Gastrocnemius medialis (tissue), 4 donors: ENCODE measurements at regions not wholly inside any gene's neighbourhood (a gene's known extent, or its start where the extent isn't known, plus 50 kb on each side); places are given as distances from the start of the nearest gene placed in this dataset.

Source experiments
- ATAC-seq, 2 donors: fragments of 150-250 bp; one replicate each; pipeline ENCODE4 v1.9.1; 2016
- DNase-seq, 2 donors: peaks; one replicate each; pipeline ENCODE4 v3.0.0-alpha.2; 2019
- H3K27ac ChIP-seq, 4 donors: fragments of 200-600 bp; sonication (generic); 1 replicate in 1 of 4; 2 replicates in 3 of 4; pipeline ENCODE4 v1.5.1; 2016 to 2018; ENCODE audit warnings: mild to moderate bottlenecking in 2 of 4, moderate library complexity in 1 of 4
- H3K27me3 ChIP-seq, 3 donors: fragments of 200-600 bp; sonication (generic) in 2 of 3; 1 replicate in 1 of 3; 2 replicates in 2 of 3; pipeline versions ENCODE4 v1.5.1 to v1.6.0; 2016 to 2019; ENCODE audit warnings: mild to moderate bottlenecking in 1 of 3, moderate library complexity in 1 of 3
- H3K36me3 ChIP-seq, 2 donors: fragments of 200-600 bp; sonication (generic) in 1 of 2; one replicate each; pipeline ENCODE4 v1.5.1; 2017 to 2018
- H3K4me1 ChIP-seq, 2 donors: fragments of 200-600 bp; sonication (generic) in 1 of 2; one replicate each; pipeline ENCODE4 v1.5.1; 2016 to 2017; ENCODE audit warnings: mild to moderate bottlenecking in 2 of 2
- H3K4me3 ChIP-seq, 4 donors: fragments of 200-600 bp; sonication (generic) in 3 of 4; 1 replicate in 1 of 4; 2 replicates in 3 of 4; pipeline ENCODE4 v1.5.1; 2016 to 2019; ENCODE audit warnings: mild to moderate bottlenecking in 2 of 4
- H3K9me3 ChIP-seq, 3 donors: fragments of 200-600 bp; sonication (generic) in 2 of 3; 1 replicate in 1 of 3; 2 replicates in 2 of 3; pipeline ENCODE4 v1.5.1; 2016 to 2019
- POLR2A ChIP-seq, 2 donors: fragments of 450-650 bp; IDR thresholded peaks; one replicate each; pipeline ENCODE4 v1.6.1; 2017; ENCODE audit warnings: antibody characterized with exemption in 2 of 2, mild to moderate bottlenecking in 2 of 2, moderate library complexity in 2 of 2
- in situ Hi-C, 4 donors: fragments of 200-750 bp; cut with MboI; loops; one replicate each; pipeline versions ENCODE4 v1.15.0 to v1.8.0; 2017; ENCODE audit warnings: low sequenced_read_pairs in 4 of 4
- intact Hi-C: fragments of 100-400 bp; cut with DNase I; formaldehyde crosslinking; loops from one replicate; pipeline ENCODE4 v1.15.1; 2023; ENCODE audit warnings: low total_unique reads
- TF ChIP-seq, protein P1 (sequence below), 5 experiments: fragments of 450-650 bp in 3 of 5; fragments of 200-600 bp in 2 of 5; sonication (generic) in 2 of 5; IDR thresholded peaks in 4 of 5; conservative IDR thresholded peaks in 1 of 5; 1 replicate in 4 of 5; 2 replicates in 1 of 5; pipeline ENCODE4 v1.5.1; 2016 to 2019; ENCODE audit warnings: antibody characterized with exemption in 5 of 5, mild to moderate bottlenecking in 3 of 5, moderate library complexity in 3 of 5

GRCh38 chr13:34637138-34637537, 304.9 kb upstream of the NBEA start:
- in situ Hi-C loops (no loop called here), intact Hi-C loops (no loop called here)
- Histone ChIP-seq H3K27me3 (no peaks in the 10 kb centered on the region), H3K36me3 (no peaks in the 10 kb centered on the region), H3K4me1 (no peaks in the 10 kb centered on the region), H3K4me3 (no peak overlapping the region), H3K9me3 (no peaks in the 10 kb centered on the region), H3K27ac (no peak overlapping the region)
- no peak for ATAC-seq
- no peak for DNase-seq
- TF ChIP-seq, protein P1, sequence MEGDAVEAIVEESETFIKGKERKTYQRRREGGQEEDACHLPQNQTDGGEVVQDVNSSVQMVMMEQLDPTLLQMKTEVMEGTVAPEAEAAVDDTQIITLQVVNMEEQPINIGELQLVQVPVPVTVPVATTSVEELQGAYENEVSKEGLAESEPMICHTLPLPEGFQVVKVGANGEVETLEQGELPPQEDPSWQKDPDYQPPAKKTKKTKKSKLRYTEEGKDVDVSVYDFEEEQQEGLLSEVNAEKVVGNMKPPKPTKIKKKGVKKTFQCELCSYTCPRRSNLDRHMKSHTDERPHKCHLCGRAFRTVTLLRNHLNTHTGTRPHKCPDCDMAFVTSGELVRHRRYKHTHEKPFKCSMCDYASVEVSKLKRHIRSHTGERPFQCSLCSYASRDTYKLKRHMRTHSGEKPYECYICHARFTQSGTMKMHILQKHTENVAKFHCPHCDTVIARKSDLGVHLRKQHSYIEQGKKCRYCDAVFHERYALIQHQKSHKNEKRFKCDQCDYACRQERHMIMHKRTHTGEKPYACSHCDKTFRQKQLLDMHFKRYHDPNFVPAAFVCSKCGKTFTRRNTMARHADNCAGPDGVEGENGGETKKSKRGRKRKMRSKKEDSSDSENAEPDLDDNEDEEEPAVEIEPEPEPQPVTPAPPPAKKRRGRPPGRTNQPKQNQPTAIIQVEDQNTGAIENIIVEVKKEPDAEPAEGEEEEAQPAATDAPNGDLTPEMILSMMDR (IDR thresholded peaks at IDR 0.05 in 4 of 5, conservative IDR thresholded peaks at IDR 0.05 in 1 of 5): no peak
- no peak for TF ChIP-seq POLR2A (IDR thresholded peaks at IDR 0.05)

DNA sequence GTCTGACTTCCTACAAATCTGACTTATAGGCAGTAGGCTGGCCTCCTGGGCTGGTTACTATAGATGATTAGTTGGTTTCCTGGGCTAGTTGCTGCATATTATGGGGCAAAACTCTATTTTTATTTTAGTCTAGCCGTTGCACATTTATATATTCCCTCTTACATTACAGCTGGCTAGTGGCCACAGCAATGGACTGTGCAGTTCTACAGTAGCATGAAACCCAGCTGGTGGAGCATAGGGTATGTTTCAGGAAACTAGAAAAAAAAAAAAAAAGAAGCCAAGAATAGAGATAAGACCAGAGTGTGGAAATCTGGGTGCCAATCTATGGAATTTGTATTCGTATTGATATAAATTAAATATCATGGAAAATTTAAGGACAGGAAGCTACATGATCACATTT, 304.4 kb upstream of the NBEA start:
- in situ Hi-C loops: no loop called here
- ATAC-seq: no peak
- intact Hi-C loops: no loop called here

DNA sequence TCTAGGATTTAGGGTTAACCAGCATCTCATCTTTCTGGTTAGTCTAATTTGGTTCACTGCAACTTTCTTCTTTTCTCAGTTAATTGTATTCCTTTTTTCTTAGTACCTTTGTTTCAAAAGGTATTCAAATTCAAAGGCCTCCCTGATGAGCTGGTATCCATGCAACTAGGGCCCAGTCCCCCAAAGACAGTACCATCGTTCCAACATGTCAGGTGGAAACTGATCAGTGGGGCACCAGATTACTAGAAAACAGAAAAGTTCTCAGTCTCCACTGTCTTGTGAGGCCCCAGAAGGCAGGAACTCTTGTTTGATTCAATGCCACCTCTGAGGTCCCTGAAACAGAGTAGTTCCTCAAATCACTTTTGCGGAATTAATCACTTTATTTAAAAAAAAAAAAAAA, 303.2 kb upstream of the NBEA start:
- in situ Hi-C loops: no loop called here
- no peak overlapping the region for H3K27ac ChIP-seq
- H3K4me1 ChIP-seq: no peaks in the 10 kb centered on the region
- no peak overlapping the region for H3K4me3 ChIP-seq
- H3K36me3 ChIP-seq: no peaks in the 10 kb centered on the region
- no peaks in the 10 kb centered on the region for H3K27me3 ChIP-seq
- no peak for ATAC-seq
- TF ChIP-seq POLR2A (IDR thresholded peaks at IDR 0.05): no peak
- TF ChIP-seq, protein P1 (IDR thresholded peaks at IDR 0.05 in 4 of 5, conservative IDR thresholded peaks at IDR 0.05 in 1 of 5): no peak
- H3K9me3 ChIP-seq: no peaks in the 10 kb centered on the region
- intact Hi-C loops: no loop called here
- DNase-seq: no peak

More for the DNA sequence above, 304.4 kb upstream of the NBEA start:
- no peak for DNase-seq
- no peaks in the 10 kb centered on the region for H3K9me3 ChIP-seq
- H3K4me1 ChIP-seq: no peaks in the 10 kb centered on the region
- no peaks in the 10 kb centered on the region for H3K27me3 ChIP-seq
- H3K4me3 ChIP-seq: no peak overlapping the region
- H3K36me3 ChIP-seq: no peaks in the 10 kb centered on the region
- no peak for TF ChIP-seq POLR2A (IDR thresholded peaks at IDR 0.05)
- TF ChIP-seq, protein P1 (IDR thresholded peaks at IDR 0.05 in 4 of 5, conservative IDR thresholded peaks at IDR 0.05 in 1 of 5): no peak
- H3K27ac ChIP-seq: no peak overlapping the region

DNA sequence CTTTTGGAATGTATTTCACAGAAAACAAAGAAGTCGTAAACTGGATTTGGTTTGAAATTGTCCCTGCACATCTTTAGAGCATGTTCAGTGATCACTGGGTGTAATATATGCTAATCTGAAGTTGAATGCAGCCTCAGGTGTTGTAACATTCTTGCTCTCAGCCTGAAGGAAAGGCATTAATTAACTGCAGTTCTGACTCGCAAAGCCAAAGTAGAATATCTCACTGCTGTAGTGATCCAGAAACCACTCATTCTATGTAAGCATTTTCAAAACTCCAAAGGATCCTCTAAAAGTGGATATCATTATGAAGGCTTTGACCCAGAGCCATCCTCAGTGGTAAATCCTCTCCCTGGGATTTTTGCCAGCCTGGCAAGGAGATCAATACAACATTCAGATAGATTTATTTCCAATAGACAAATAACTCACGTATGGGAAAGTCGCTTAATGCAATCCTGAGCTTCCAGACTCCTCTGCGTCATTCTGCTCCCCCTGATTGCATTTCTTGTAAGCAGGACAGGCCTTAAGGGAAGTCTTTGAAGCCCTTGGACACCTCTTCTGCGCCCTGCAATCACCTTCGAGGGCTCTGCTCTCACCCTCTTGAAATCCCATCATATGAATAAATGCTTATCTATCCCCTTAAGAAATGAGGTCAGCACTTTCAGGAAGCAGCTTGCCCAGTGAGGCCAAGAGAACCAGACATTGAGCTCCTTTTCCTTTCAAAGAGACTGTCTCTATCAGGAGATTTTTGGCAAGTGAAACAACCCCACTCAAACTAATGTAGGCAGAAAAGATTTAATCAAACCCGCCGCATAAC, 301.7 kb upstream of the NBEA start:
- ATAC-seq: no peak
- Histone ChIP-seq H3K4me1 (no peaks in the 10 kb centered on the region), H3K36me3 (no peaks in the 10 kb centered on the region), H3K9me3 (no peaks in the 10 kb centered on the region), H3K4me3 (no peak overlapping the region), H3K27me3 (no peaks in the 10 kb centered on the region), H3K27ac (no peak overlapping the region)
- no peak for TF ChIP-seq POLR2A (IDR thresholded peaks at IDR 0.05)
- TF ChIP-seq, protein P1 (IDR thresholded peaks at IDR 0.05 in 4 of 5, conservative IDR thresholded peaks at IDR 0.05 in 1 of 5): no peak
- intact Hi-C loops (no loop called here), in situ Hi-C loops (no loop called here)
- no peak for DNase-seq

- no peak overlapping the region for H3K27ac ChIP-seq
- DNase-seq (no peak), ATAC-seq (no peak)
- no peaks in the 10 kb centered on the region for H3K36me3 ChIP-seq
- H3K4me1 ChIP-seq: no peaks in the 10 kb centered on the region
- in situ Hi-C loops: no loop called here
- no peak overlapping the region for H3K4me3 ChIP-seq
- intact Hi-C loops: no loop called here
- H3K9me3 ChIP-seq: no peaks in the 10 kb centered on the region
- no peaks in the 10 kb centered on the region for H3K27me3 ChIP-seq
- TF ChIP-seq, protein P1 (IDR thresholded peaks at IDR 0.05 in 4 of 5, conservative IDR thresholded peaks at IDR 0.05 in 1 of 5): no peak
- no peak for TF ChIP-seq POLR2A (IDR thresholded peaks at IDR 0.05)
Measured at GRCh38 chr13:34640993-34641330, 301.1 kb upstream of the NBEA start.
